Activated T-cell treated with anti-CD3 and anti-CD28 coated beads for 1 hour (primary cell): ENCODE measurements at regions not wholly inside any gene's neighbourhood (a gene's known extent, or its start where the extent isn't known, plus 50 kb on each side); places are given as distances from the start of the nearest gene placed in this dataset.

Experiments
- DNase-seq: peaks from one replicate; pipeline ENCODE4 v3.0.0-alpha.2; 2020; ENCODE audit warnings: low read depth

DNA sequence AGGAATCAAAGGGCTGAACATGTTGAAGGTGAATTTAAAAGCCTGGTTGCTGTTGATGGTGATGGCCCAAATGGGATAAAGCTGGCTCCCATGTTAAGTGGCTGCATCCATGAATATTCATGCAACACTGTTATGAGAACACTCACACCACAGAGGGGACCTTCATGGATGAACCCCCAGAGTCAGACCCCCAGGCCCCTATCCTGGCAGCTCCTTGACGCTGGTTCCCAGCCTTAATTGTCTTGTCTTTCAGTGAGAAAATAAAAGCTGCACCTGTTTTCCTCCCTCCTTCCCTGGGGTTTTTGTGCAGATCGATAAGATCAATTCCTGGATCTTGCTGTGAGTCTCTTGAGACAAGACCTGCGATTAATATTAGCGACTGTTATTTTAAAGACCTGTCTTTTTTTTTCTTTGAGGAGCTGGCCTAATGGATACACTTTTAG lies 371.7 kb downstream of the ICE1 start:
- no peak for DNase-seq

DNA sequence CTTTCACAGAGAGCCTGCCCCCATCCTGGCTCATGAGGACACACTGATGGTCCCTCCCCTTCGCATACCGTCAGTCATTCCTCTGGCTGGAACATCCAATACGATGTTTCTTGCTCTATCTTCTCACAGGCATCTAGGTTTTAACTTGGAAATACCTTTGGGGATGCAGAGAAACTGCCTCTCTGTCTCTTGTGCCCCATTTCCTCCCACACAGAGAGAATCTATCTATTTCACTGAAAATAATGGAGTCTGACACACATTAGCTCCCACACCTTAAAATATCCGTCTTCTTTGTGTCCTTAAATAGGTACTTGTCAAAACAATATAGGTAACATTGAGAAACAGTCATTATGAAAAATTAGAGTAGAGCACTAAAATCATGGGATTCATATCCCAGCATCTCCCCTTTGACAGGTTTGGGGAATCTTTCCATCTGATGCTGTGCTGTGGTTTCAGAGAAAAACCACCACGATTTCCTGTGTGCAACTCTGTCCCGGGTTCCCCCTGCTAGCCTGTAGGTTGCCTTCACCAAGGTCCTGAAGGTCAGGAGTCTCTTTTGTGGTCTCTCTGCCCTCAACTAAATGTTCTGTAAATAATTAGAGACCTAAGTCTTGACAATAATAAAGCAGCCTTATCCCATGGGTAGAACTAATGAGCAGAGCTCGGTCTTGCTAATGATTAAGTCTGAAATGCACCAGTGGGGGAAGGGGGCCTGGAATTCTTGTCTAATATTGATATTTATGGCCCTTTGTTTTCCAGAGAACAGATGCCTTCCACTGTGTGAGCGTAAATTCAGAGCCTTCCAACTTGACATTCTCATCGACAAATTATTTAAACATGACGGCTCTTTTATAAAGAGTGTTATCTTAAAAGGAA lies 371.0 kb downstream of the ICE1 start:
- no peak for DNase-seq

DNA sequence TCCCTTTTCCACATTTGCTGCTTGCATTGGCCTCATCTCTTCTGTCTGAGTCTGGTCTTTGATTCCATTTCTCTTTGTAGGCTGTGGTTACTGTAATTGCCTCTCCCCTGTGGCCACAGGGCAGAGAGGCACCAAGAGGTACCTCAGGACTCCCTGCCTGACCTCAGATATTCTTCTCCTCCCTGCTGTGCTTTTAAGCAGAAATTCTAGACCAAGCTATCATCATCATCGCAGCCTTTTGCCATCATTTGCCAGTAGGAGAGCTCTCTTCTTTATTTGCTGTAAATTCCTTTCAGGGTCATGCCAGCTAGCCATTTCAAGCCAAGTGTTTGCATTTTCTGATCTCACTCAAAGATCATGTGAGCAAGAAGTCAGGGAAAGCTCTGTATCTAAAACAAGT lies 369.6 kb downstream of the ICE1 start:
- DNase-seq = no peak

DNA sequence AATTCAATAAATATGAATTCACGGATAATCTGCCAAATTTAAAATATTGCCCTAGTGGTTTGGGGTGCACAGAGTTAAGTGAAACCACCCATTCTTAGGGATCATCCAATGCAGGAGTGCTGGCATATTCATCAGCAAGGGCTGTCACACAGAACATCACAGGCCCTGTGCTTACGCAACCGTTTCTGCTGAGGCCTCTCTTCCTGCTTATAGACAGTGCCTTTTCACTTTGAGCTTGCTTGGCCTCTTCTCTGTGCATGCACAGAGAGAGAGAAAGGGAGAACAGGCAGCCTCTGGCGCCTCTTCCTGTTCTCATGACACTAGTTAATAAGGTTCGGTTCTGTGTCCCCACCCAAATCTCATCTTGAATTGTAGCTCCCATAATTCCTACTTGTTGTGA lies 366.3 kb downstream of the ICE1 start:
- no peak for DNase-seq

DNA sequence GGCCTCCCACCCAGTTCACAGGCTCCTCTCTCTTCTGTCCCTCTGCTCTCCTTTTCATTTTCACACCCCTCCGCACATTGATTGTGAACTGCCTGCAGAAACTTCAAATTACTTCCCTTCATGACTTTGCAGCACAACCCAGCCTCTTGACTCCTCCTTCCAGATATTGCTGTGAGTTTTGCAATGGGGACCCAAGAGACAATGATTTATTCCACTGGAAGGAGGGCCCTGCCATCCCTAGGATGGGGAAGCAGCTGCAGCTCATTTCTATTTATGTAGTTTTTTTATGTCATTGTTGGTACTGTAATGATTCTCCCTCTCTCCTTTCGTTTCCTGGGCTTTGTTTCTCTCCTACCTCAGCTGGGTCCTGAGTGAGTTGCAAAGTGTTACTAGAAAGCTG lies 364.9 kb downstream of the ICE1 start:
- DNase-seq = no peak

DNA sequence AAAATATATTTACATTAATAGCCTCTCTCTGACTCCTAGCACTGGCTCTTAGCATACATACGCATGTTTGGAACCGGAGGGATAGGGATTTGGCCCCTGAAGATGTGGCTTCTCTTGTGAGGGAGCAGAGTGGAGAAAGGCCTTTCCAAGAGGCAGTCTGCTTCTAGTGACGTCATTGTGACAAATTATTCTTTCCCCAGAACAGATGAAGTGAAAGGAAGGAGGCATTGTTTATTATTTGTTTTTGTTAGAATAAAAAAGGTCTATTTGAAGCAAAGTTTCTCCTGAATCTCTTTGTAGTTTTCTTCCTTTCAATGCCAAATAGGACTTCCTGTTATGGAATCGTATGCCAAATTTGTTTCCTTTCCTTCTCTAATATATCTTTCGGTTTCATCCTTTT lies 361.6 kb downstream of the ICE1 start:
- no peak for DNase-seq

DNA sequence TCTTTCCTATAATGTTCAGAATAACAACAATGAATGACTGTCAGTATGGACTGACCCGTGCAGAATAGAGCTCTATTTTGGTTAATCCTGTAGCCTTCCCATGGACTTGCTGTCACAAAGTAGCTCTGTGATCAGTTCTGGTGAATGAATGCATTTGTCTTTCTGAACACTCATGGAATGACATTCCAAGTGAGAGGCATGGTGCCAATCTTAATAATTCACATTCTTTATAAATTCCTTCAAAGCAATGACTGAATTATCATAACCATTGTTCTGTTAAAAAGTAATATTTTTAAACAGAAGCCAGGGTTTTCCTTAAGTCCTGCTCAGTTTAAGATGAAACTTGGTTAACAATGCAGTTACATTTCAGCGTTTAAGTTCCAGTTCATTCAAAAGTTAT lies 360.5 kb downstream of the ICE1 start:
- no peak for DNase-seq

DNA sequence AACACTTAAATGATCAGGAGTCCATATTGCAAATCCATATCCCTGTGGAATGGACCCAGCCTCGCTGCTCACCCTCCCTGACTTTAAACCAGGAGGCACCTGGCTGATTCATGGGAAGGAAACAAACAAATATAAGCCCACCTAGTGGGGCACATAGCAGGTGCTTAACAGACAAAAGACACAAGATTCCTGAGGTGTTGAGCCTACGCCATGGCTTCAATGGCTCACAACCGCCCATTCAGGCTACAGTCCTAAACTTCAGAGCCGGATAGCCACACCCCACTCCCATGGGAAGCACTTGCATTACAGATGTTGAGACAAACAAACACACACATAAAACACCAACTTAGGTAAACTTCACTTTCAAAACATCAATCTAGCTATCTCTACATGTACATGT lies 359.9 kb downstream of the ICE1 start:
- DNase-seq = no peak

DNA sequence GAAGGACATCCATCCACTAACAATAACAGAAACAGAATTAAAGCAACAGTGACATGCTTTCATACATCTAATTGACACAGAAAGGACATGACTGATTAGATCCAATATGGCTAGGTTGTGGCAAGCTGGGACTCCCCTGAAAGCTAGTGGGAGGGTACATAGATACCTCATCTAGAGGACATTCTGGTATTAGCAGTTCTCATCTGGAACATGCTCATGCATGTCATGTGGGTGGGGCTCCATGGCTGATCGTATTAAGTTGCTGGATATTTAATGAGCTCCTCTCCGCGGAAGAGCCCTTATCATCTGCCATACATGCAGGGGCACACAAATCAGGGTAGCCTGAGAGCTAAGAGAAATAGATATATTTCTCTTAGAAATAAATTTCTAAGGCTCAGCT lies 358.9 kb downstream of the ICE1 start:
- DNase-seq = no peak

DNA sequence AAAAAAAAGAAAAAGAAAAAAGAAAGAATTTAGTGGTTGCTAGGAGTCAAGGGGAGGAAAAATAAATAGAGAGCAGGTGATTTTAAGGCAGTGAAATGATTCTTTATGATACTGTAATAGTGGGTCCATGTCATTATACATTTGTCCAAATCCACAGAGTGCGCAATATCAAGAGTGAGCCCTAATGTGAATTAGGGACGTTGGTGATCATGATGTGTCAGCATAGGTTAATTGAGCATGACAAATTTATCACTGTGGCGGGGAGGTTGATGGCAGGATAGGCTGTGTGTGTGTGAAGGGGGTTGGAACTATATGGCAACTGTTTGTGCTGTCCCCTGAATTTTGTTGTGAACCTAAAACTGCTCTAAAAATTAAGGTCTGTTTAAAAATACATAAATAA lies 357.8 kb downstream of the ICE1 start:
- DNase-seq = no peak

DNA sequence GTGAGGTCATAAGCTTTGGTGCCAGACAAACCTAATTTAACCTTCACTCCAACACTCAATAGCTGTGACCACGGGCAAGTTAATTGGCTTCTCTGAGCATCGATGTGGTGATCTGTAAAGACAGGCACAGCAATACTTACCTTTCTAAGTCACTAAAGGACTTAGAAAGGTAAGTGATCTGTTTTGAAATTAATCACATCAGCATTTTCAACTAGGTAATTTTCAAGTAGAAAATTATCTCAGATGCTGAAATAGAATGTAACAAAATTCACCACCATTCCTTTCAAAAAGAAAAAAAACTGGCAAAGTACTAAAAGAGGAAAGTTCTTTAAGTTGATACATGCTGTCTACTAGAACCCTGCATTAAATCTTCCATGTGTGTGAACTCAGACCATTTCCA lies 354.5 kb downstream of the ICE1 start:
- DNase-seq = no peak

DNA sequence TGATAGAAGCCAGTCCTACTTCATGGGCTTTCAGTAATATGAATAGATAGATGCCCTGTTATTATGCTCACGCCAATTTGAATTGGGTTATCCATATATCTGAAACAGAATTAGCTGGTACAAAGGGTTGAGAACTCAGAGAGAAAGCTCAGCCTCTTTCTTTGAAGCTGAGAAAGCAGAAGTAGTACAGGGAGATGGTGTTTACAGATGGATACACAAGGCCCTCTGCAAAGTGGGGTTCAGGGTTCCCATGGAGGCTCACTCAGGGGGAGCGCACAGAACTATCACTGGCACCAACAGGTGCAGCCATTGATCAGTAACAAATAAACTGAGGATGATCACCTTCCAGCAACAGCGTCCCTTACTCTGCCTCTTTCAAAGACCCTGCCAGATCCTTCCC lies 349.7 kb downstream of the ICE1 start:
- DNase-seq = no peak

DNA sequence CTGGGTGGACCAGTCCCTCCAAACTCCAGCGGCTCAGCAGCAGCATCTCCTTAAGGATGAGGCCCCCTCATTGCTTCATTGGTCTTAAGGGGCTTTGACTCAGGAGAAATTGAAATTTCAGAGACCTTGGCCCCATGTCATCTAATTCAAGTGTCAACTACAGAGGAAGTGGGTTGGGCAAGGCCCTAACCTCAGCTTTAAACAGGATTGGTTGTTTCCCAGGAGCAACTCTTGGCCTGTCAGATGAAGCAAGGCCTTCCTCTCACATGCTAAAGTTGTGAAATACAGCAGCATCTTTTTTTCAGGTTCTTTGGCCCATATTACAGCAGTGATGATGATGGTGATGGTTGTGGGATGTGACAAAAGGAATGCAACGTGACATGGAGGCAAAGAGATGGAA lies 348.3 kb downstream of the ICE1 start:
- DNase-seq = no peak

DNA sequence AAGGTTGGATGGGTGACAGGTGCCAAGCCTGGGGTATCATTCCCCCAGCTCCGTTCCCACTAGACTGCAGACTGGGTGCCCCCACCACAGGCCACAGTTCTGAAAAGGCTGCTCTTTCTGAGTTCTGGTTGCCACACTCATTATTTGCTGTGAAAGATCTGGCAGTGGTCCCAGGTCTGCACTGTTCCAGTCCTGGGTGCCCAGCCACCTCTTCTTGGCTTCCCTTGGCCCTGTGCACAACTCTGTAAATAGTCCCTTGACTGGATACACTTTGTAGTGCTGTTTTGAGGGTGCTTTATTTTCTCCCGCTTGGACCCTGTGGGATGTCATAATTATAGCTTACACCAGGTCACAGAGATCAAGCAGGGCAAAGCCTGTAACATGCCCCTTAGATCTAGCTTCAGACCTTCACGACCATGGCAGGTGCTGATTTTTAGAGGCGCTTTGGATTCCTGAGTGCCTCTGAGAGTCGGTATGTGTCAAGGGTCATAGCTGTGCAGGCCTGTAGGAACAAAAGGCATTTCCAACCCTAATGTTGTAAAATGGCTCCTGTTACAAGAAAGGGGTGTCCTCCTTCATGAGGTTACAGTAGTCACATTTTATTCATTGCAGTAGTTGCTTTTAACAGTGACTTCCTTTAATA lies 344.9 kb downstream of the ICE1 start:
- DNase-seq = no peak

DNA sequence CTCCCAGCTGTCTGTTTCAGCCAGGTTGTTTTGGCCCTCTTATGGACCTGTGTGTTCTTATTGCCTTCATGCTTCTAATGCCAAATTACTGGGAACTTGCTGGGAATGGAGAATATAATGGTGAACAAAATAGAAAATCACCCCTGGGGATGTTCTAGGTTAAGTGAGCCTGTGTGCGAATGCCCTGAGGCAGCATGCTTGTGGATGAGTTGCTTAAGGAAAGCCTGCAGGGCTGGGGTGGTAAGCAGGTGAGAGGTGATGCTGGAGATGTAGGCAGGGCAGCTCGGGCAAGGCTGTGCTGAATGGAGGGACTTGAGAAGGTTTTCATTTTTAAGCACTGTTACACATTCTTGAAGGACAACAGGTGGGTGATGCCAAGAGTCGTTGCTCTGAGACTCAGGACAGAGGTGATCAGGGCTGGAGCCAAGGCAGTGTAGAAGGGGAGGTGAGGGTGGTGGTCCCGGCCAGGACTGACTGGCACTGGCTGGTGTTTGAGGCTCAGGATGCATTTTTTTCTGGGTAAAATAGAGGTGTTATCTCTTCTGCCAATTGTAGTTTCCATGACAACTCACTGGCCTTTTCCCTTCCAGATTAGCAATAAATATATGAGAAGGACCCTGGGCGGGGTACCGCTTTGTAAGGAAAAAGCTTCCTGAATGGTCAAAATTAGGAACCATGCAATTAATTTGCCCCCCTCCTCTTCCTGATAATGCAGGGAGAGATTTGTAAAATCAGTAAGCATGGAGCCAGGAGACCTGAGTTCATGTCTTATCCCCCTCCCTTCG lies 342.8 kb downstream of the ICE1 start:
- DNase-seq = no peak

DNA sequence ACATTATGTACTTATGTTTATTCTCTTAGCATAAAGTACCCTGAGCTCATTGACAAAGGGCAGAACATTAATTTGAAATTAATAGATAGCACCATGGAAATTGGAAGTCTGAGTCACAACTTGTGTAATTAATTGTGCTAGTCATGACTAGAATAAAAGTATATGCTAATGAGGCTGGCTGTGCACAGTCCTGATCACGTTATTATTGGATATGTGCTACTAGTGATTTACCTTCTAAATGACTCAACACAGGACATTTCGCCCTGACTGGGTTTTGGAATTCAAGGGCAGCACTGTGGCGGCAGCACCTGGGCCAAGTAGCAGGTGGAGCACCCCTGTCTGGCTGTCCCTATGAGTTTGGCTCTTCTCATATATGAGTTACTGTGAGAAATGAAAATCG lies 341.8 kb downstream of the ICE1 start:
- no peak for DNase-seq

DNA sequence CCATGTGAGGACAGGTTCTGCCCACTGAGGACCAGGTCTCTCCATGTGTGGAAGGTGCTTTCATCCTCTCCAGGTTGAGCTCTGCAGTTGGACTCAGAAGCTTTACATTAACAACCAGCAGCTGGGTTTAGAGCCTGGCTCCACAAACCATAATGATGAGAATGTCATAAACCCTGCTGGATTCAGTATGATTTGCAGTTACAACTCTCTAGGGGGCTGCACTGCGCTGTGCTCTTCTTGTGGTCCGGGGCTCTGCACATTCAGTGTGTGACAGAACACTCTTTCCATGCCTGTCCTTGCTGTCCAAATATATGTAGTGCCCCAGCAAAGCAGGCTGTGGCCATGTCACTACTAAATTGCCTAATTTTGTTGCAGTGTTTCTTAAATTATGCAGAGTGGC lies 334.3 kb downstream of the ICE1 start:
- DNase-seq = no peak

DNA sequence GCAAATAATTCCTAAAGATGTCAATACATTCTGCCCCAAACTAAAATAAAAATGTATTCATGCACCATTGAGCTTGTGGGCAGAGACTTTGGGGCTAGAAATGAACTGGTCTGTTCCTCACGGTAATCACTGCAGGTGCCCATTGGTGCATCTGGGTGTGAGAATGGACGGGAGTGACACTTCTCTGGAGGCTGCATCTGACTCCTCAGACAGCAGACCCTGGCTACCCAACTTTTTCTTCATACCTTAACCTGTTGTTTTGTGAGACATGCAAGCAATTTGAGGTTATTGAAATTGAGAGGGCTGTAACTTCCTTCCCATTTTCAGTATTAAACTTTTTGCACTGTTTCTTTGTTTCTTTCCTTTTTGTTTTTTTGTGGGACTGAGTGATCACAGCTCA lies 333.4 kb downstream of the ICE1 start:
- DNase-seq = no peak

DNA sequence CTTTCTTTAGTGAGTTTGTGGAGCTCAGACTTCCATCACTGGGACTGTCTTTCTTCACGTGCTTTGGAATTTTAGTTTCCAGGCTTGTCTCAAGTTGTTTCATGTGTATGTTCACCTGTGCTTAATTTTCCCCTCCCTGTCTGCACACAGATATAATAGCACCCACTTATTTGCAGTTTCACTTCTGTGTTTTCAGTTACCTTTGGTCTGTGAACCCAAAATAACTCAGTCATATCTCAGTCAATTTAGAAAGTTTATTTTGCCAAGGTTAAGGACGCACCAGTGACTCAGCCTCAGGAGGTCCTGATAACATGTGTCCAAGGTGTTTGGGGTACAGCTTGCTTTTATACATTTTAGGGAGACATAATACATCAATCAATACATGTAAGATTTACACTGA lies 330.4 kb downstream of the ICE1 start:
- DNase-seq = no peak

DNA sequence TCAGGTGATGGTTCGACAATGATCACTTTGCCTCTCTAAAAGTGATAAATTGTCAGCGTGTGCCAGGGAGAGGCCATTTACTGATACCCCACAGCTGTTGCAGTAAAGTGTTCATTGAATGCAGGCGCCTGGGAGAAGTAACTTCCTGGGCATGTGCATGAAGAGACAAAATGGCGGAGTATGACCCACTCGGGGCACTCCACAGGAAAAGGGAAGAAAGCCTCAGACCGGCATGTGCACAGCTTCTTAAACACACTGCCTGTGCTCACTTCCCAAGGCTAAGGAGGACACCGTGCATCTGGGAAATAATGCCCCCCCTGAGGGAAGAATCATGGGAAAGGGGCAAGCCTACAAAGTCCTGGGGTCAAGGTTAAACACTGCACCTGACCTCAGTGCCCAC lies 329.5 kb downstream of the ICE1 start:
- DNase-seq = no peak

DNA sequence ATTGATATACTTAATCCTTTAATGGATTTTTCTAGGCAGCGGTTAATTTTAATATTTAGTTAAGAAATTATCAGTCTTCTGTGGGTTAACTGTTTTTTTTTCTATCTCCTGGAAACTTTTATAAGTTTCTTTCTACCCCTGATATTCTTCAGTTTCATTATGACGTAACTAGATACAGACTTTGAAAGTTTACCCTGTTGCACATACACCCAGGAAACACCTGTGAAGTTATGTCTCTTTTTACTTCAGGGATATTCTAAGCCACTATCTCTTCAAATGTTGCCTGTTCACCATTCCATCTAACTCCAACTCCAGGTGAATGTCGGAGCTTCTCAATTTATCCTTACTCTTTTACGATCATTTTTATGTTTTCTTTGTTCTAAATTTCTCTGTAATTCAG lies 329.0 kb downstream of the ICE1 start:
- no peak for DNase-seq

DNA sequence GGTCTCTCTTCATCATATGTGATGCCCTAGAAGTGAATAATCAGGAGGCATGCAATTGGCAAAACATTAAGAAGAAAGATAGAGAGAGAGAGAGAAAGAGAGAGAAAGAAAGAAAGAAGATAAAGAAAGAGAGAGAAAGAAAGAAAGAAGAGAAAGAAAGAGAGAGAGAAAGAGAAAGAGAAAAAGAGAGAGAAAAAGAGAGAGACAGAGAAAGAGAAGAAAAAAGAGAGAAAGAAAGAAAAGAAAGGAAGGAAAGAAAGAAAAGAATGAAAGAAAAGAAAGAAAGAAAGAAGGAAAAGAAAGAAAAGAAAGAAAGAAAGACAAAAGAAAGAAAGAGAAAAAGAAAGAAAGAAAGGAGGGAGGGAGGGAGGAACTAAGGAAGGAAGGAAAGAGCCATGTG lies 318.9 kb downstream of the ICE1 start:
- DNase-seq = no peak

DNA sequence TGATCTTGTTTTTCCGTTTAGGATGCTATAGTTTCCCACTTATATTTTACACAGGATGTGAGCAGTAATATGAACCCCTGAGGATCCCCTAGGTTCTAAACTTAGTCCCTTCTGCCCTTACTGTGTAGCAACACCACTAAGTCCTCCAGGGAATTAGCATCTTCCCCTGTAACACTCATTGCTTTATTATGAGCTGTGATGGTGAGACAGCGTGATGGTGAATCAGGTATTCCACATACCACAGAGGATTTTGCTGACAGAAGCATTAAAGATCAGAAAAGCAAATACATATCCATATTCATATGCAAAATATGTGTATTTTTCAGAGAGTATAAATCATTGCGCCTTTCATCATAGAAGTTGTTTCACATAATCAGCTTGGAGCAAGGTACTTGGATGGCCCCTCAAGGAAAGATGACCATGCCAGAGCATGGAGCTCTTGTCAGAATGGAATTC lies 317.0 kb downstream of the ICE1 start:
- no peak for DNase-seq
